WTC11 (cell line): ENCODE measurements at regions not wholly inside any gene's neighbourhood (a gene's known extent, or its start where the extent isn't known, plus 50 kb on each side); places are given as distances from the start of the nearest gene placed in this dataset.

Experiments
- ATAC-seq: fragments of 200-7000 bp; cut with Tn5 transposase; 2 replicates; pipeline ENCODE4 v1.10.0; 2021; ENCODE audit warnings: mild to moderate bottlenecking, moderate library complexity
- CTCF ChIA-PET: fragments of 300-600 bp; sonication (Branson Sonifier 250); formaldehyde crosslinking; loops from one replicate; lab custom pipeline; 2021; ENCODE audit warnings: antibody characterized with exemption; lab: Charles Lee
- POLR2A ChIA-PET: fragments of 350-600 bp; sonication (Branson Sonifier 250); formaldehyde crosslinking; loops from one replicate; lab custom pipeline; 2021; ENCODE audit warnings: antibody characterized with exemption; lab: Charles Lee
- DNase-seq: peaks from one replicate; pipeline ENCODE4 v3.0.0; 2021; ENCODE audit warnings: low spot score
- H3K27ac Mint-ChIP-seq: 2 replicates; pipeline ENCODE4 v1.8.0; 2021; ENCODE audit warnings: mixed read lengths
- H3K27me3 Mint-ChIP-seq: 2 replicates; pipeline ENCODE4 v1.8.0; 2021; ENCODE audit warnings: low read depth, mild to moderate bottlenecking, moderate library complexity, mixed read lengths
- H3K36me3 Mint-ChIP-seq: 2 replicates; pipeline ENCODE4 v1.8.0; 2021; ENCODE audit warnings: mixed read lengths
- H3K4me1 Mint-ChIP-seq: 2 replicates; pipeline ENCODE4 v1.8.0; 2022; ENCODE audit warnings: mixed read lengths
- H3K4me3 Mint-ChIP-seq: 2 replicates; pipeline ENCODE4 v1.8.0; 2021; ENCODE audit warnings: mild to moderate bottlenecking, moderate library complexity, mixed read lengths
- H3K9me3 Mint-ChIP-seq: 2 replicates; pipeline ENCODE4 v1.8.0; 2021; ENCODE audit warnings: mixed read lengths
- ATF1 ChIP-seq: sonication (generic); formaldehyde crosslinking; IDR thresholded peaks from 2 replicates; pipeline ENCODE4 v1.8.1; 2023; ENCODE audit warnings: mild to moderate bottlenecking, moderate library complexity, missing genetic modification reagents
- TEAD4 ChIP-seq: sonication (generic); formaldehyde crosslinking; IDR thresholded peaks from 2 replicates; pipeline ENCODE4 v1.8.0; 2022; ENCODE audit warnings: mild to moderate bottlenecking, missing genetic modification reagents
- TP53 ChIP-seq: sonication (generic); formaldehyde crosslinking; IDR thresholded peaks from 2 replicates; pipeline ENCODE4 v1.8.1; 2023; ENCODE audit warnings: mild to moderate bottlenecking, missing genetic modification reagents
- ZNF121 ChIP-seq: sonication (generic); formaldehyde crosslinking; IDR thresholded peaks from 2 replicates; pipeline ENCODE4 v1.8.0; 2023; ENCODE audit warnings: missing genetic modification reagents
- ZNF416 ChIP-seq: fragments of 250-450 bp; sonication (Bioruptor Pico); IDR thresholded peaks from 2 replicates; pipeline ENCODE4 v1.9.0; 2021; ENCODE audit warnings: mild to moderate bottlenecking, inconsistent platforms
- TF ChIP-seq, protein P1 (sequence below): fragments of 250-450 bp; sonication (Bioruptor Pico); IDR thresholded peaks from 2 replicates; pipeline ENCODE4 v1.9.0; 2021; ENCODE audit warnings: moderate library complexity, mild to moderate bottlenecking, inconsistent platforms, borderline replicate concordance
- TF ChIP-seq, protein P2 (sequence below): sonication (generic); formaldehyde crosslinking; IDR thresholded peaks from 2 replicates; pipeline ENCODE4 v1.8.0; 2023; ENCODE audit warnings: missing genetic modification reagents, mild to moderate bottlenecking, borderline replicate concordance
- TF ChIP-seq, protein P3 (sequence below): sonication (generic); formaldehyde crosslinking; IDR thresholded peaks from 2 replicates; pipeline ENCODE4 v1.8.1; 2023; ENCODE audit warnings: mild to moderate bottlenecking, missing genetic modification reagents
- TF ChIP-seq, protein P4 (sequence below): sonication (generic); formaldehyde crosslinking; IDR thresholded peaks from 2 replicates; pipeline ENCODE4 v1.8.1; 2023; ENCODE audit warnings: mild to moderate bottlenecking, missing genetic modification reagents, borderline replicate concordance

DNA sequence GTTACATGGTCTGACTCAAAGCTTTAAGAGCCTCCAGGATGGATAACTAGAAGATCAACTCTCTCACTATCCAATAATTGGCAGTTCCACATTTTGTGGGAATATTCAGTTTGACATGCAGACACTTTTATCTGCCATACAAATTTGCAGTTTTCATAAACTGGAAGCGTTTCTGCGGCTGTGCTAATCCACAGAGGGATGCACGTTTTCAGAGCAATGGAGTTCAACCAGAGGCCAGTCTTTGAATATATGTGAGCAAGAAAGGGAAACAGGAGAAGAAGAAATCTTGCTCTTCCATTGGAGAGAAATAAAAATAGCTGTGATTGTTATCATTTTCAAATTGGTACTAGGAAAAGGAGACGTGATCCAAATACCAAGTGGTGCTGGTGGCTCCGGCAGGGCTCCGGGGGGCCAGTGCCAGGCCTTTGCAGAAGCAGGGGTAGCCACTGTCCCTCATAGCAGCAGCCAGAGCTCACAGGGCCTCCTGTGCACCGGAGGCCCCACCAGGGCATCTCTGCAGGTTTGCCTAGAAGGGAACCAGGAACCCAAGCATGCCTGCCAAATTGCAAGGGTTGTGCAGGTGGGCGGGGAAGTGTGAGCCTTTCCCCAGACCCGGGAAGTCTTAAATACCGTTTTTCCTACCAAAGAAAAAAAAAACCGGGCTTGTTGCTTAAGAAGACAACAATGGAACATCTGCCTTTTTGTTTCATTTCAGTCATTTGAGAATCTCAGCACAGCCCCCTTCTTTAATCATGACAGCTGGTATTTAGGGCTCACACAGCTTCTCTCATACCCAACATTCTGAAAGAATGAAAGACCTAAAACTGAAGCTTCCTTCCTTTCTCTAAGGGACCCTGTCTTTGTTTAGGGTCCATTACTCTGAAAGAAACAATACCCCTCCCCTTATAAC, 791.1 kb upstream of the SOX11 start (continued):
- TF ChIP-seq ZNF416 (CRISPR knock-in tag) = no peak
- TF ChIP-seq, protein P1, sequence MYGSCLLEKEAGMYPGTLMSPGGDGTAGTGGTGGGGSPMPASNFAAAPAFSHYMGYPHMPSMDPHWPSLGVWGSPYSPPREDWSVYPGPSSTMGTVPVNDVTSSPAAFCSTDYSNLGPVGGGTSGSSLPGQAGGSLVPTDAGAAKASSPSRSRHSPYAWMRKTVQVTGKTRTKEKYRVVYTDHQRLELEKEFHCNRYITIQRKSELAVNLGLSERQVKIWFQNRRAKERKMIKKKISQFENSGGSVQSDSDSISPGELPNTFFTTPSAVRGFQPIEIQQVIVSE (CRISPR knock-in tag) = no peak
- TF ChIP-seq, protein P2, sequence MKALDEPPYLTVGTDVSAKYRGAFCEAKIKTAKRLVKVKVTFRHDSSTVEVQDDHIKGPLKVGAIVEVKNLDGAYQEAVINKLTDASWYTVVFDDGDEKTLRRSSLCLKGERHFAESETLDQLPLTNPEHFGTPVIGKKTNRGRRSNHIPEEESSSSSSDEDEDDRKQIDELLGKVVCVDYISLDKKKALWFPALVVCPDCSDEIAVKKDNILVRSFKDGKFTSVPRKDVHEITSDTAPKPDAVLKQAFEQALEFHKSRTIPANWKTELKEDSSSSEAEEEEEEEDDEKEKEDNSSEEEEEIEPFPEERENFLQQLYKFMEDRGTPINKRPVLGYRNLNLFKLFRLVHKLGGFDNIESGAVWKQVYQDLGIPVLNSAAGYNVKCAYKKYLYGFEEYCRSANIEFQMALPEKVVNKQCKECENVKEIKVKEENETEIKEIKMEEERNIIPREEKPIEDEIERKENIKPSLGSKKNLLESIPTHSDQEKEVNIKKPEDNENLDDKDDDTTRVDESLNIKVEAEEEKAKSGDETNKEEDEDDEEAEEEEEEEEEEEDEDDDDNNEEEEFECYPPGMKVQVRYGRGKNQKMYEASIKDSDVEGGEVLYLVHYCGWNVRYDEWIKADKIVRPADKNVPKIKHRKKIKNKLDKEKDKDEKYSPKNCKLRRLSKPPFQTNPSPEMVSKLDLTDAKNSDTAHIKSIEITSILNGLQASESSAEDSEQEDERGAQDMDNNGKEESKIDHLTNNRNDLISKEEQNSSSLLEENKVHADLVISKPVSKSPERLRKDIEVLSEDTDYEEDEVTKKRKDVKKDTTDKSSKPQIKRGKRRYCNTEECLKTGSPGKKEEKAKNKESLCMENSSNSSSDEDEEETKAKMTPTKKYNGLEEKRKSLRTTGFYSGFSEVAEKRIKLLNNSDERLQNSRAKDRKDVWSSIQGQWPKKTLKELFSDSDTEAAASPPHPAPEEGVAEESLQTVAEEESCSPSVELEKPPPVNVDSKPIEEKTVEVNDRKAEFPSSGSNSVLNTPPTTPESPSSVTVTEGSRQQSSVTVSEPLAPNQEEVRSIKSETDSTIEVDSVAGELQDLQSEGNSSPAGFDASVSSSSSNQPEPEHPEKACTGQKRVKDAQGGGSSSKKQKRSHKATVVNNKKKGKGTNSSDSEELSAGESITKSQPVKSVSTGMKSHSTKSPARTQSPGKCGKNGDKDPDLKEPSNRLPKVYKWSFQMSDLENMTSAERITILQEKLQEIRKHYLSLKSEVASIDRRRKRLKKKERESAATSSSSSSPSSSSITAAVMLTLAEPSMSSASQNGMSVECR = no peak
- TF ChIP-seq, all 79 proteins: peak for 0

DNA sequence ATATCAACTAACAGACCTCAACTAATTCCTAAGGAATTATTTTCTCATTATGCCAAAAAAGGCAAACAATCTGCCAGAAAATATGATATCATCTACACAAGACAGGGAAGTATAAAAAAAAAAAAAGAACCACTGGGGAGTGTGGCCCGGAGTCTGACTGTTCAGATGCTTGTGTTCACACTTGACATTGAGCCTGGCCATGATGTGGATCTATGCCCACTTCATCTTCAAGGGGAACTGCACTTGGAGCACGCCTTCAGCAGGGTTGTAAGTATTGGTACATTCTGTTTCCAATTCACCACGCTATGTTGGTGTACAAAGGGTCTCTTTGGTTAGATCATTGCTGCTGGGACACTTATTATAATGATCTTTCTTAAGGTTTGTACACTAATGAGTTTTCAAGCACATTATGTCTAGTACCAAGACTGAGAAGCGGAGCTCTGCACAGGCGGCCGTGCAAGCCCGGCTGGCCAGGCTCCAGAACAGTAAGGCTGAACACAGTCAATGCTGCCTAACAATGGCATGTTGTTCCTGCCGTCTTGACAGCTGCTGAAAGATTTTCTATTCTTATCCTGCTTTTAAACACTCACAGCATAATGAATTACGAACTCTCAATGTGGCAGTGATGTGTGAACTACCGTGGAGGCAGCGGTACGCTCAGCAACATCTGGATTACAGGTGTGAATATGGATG, 788.4 kb upstream of the SOX11 start:
- TF ChIP-seq TEAD4 (CRISPR knock-in tag) (no peak), ZNF121 (no peak), ATF1 (no peak), TP53 (CRISPR knock-in tag) (no peak)
- TF ChIP-seq, protein P1 (CRISPR knock-in tag) = no peak
- TF ChIP-seq, protein P3, sequence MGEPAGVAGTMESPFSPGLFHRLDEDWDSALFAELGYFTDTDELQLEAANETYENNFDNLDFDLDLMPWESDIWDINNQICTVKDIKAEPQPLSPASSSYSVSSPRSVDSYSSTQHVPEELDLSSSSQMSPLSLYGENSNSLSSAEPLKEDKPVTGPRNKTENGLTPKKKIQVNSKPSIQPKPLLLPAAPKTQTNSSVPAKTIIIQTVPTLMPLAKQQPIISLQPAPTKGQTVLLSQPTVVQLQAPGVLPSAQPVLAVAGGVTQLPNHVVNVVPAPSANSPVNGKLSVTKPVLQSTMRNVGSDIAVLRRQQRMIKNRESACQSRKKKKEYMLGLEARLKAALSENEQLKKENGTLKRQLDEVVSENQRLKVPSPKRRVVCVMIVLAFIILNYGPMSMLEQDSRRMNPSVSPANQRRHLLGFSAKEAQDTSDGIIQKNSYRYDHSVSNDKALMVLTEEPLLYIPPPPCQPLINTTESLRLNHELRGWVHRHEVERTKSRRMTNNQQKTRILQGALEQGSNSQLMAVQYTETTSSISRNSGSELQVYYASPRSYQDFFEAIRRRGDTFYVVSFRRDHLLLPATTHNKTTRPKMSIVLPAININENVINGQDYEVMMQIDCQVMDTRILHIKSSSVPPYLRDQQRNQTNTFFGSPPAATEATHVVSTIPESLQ = no peak
- TF ChIP-seq, protein P4, sequence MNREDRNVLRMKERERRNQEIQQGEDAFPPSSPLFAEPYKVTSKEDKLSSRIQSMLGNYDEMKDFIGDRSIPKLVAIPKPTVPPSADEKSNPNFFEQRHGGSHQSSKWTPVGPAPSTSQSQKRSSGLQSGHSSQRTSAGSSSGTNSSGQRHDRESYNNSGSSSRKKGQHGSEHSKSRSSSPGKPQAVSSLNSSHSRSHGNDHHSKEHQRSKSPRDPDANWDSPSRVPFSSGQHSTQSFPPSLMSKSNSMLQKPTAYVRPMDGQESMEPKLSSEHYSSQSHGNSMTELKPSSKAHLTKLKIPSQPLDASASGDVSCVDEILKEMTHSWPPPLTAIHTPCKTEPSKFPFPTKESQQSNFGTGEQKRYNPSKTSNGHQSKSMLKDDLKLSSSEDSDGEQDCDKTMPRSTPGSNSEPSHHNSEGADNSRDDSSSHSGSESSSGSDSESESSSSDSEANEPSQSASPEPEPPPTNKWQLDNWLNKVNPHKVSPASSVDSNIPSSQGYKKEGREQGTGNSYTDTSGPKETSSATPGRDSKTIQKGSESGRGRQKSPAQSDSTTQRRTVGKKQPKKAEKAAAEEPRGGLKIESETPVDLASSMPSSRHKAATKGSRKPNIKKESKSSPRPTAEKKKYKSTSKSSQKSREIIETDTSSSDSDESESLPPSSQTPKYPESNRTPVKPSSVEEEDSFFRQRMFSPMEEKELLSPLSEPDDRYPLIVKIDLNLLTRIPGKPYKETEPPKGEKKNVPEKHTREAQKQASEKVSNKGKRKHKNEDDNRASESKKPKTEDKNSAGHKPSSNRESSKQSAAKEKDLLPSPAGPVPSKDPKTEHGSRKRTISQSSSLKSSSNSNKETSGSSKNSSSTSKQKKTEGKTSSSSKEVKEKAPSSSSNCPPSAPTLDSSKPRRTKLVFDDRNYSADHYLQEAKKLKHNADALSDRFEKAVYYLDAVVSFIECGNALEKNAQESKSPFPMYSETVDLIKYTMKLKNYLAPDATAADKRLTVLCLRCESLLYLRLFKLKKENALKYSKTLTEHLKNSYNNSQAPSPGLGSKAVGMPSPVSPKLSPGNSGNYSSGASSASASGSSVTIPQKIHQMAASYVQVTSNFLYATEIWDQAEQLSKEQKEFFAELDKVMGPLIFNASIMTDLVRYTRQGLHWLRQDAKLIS (CRISPR knock-in tag) = no peak
- H3K4me1 Mint-ChIP-seq = no peaks in the 10 kb centered on the region
- no peaks in the 10 kb centered on the region; the same call in 1 of the 2 replicates for H3K27me3 Mint-ChIP-seq
- peaks cover 70% of the 10 kb centered on the region for H3K36me3 Mint-ChIP-seq
- no peak overlapping the region for H3K4me3 Mint-ChIP-seq
- ChIA-PET POLR2A (no interaction called here), CTCF (no interaction called here)
- H3K9me3 Mint-ChIP-seq = peaks cover 84% of the 10 kb centered on the region
- ATAC-seq (no peak), DNase-seq (no peak)
- no peak overlapping the region for H3K27ac Mint-ChIP-seq
